GM23338 (cell line): ENCODE measurements at regions not wholly inside any gene's neighbourhood (a gene's known extent, or its start where the extent isn't known, plus 50 kb on each side); places are given as distances from the start of the nearest gene placed in this dataset.

Experiments
- ATAC-seq: fragments of 200-7000 bp; cut with Tn5 transposase; 3 replicates; pipeline ENCODE4 v1.9.1; 2020
- DNase-seq: peaks from one replicate; pipeline ENCODE4 v3.0.0-alpha.2; 2015; ENCODE audit warnings: low spot score
- H2AFZ ChIP-seq: fragments of 200-600 bp; sonication (generic); 2 replicates; pipeline ENCODE4 v1.8.0; 2016; ENCODE audit warnings: antibody characterized with exemption, mild to moderate bottlenecking, moderate library complexity
- H3F3A ChIP-seq: fragments of 200-600 bp; sonication (generic); replicated peaks from 2 replicates; pipeline ENCODE4 v1.8.0; 2017; ENCODE audit warnings: antibody characterized with exemption, mixed run types, low read depth
- H3K27ac ChIP-seq: fragments of 200-600 bp; sonication (generic); 2 replicates; pipeline ENCODE4 v1.6.1; 2016; ENCODE audit warnings: low read depth
- H3K27me3 ChIP-seq: fragments of 200-600 bp; sonication (generic); 2 replicates; pipeline ENCODE4 v1.8.0; 2016; ENCODE audit warnings: mild to moderate bottlenecking, mixed run types, moderate library complexity; ENCODE audit not compliant: insufficient read depth
- H3K36me3 ChIP-seq: fragments of 200-600 bp; sonication (generic); 2 replicates; pipeline ENCODE4 v1.8.0; 2016; ENCODE audit warnings: mild to moderate bottlenecking; ENCODE audit not compliant: insufficient read depth
- H3K4me1 ChIP-seq: fragments of 200-600 bp; sonication (generic); 2 replicates; pipeline ENCODE4 v1.8.0; 2016; ENCODE audit warnings: mild to moderate bottlenecking, moderate library complexity; ENCODE audit not compliant: insufficient read depth
- H3K4me2 ChIP-seq: fragments of 200-600 bp; sonication (generic); 2 replicates; pipeline ENCODE4 v1.7.1; 2017; ENCODE audit warnings: mixed run types
- H3K4me3 ChIP-seq: fragments of 200-600 bp; sonication (generic); 2 replicates; pipeline ENCODE4 v1.6.1; 2016; ENCODE audit warnings: mixed run types
- H3K79me2 ChIP-seq: fragments of 200-600 bp; sonication (generic); replicated peaks from 2 replicates; pipeline ENCODE4 v1.8.0; 2017; ENCODE audit warnings: mild to moderate bottlenecking; ENCODE audit not compliant: insufficient read depth
- H3K9me2 ChIP-seq: fragments of 200-600 bp; sonication (generic); 2 replicates; pipeline ENCODE4 v1.8.0; 2017; ENCODE audit not compliant: insufficient read depth
- H4K20me1 ChIP-seq: fragments of 200-600 bp; sonication (generic); replicated peaks from 2 replicates; pipeline ENCODE4 v1.8.0; 2017; ENCODE audit warnings: mild to moderate bottlenecking; ENCODE audit not compliant: insufficient read depth
- H3K27ac Mint-ChIP-seq: 2 replicates; pipeline ENCODE4 v1.8.0; 2020; ENCODE audit warnings: inconsistent platforms, mild to moderate bottlenecking, moderate library complexity, mixed read lengths
- H3K27me3 Mint-ChIP-seq: 3 replicates; pipeline ENCODE4 v1.8.0; 2022; ENCODE audit warnings: low read depth, mild to moderate bottlenecking, moderate library complexity, mixed read lengths, inconsistent platforms; ENCODE audit not compliant: insufficient read depth, poor library complexity
- H3K36me3 Mint-ChIP-seq: 3 replicates; pipeline ENCODE4 v1.8.0; 2021; ENCODE audit warnings: low read depth, mild to moderate bottlenecking, inconsistent platforms, moderate library complexity, mixed read lengths
- H3K4me1 Mint-ChIP-seq: 3 replicates; pipeline ENCODE4 v1.8.0; 2020; ENCODE audit warnings: mild to moderate bottlenecking, inconsistent platforms, mixed read lengths
- H3K4me3 Mint-ChIP-seq: 3 replicates; pipeline ENCODE4 v1.8.0; 2021; ENCODE audit warnings: moderate library complexity, mild to moderate bottlenecking, inconsistent platforms, mixed read lengths
- H3K9me3 Mint-ChIP-seq: 3 replicates; pipeline ENCODE4 v1.8.0; 2020; ENCODE audit warnings: moderate library complexity, mild to moderate bottlenecking, inconsistent platforms, mixed read lengths
- CREB1 ChIP-seq: fragments of 250-450 bp; sonication (Bioruptor Pico); IDR thresholded peaks from 2 replicates; pipeline ENCODE4 v1.5.0; 2020; ENCODE audit warnings: low read depth, mild to moderate bottlenecking, moderate library complexity
- CTCF ChIP-seq, 2 experiments: fragments of 200-600 bp in 1 of 2; sonication (generic) in 1 of 2; conservative IDR thresholded peaks; 2 replicates each; pipeline versions ENCODE4 v1.5.1 to v1.6.1; 2016 to 2017; ENCODE audit warnings: antibody characterized with exemption in 2 of 2, low read depth in 2 of 2, mild to moderate bottlenecking in 2 of 2, moderate library complexity in 1 of 2
- ETS1 ChIP-seq: IDR thresholded peaks from 2 replicates; pipeline ENCODE4 v1.6.1; 2016; ENCODE audit warnings: antibody characterized with exemption
- EZH2 ChIP-seq: fragments of 200-600 bp; sonication (generic); IDR thresholded peaks from one replicate; pipeline ENCODE4 v1.8.0; 2017; ENCODE audit warnings: antibody characterized with exemption, mild to moderate bottlenecking, low read depth; ENCODE audit not compliant: unreplicated experiment
- EZH2phosphoT487 ChIP-seq: fragments of 200-600 bp; sonication (generic); IDR thresholded peaks from one replicate; pipeline ENCODE4 v1.8.1; 2018; ENCODE audit warnings: antibody characterized with exemption; ENCODE audit not compliant: unreplicated experiment
- JUNB ChIP-seq: IDR thresholded peaks from one replicate; pipeline ENCODE4 v1.6.1; 2016; ENCODE audit warnings: antibody characterized with exemption; ENCODE audit not compliant: unreplicated experiment
- NANOG ChIP-seq: IDR thresholded peaks from 2 replicates; pipeline ENCODE4 v1.6.1; 2016; ENCODE audit warnings: antibody characterized with exemption, borderline replicate concordance
- ZNF114 ChIP-seq: fragments of 250-450 bp; sonication (Bioruptor Pico); IDR thresholded peaks from 2 replicates; pipeline ENCODE4 v1.5.0; 2020; ENCODE audit warnings: mild to moderate bottlenecking, moderate library complexity
- ZNF331 ChIP-seq: fragments of 250-450 bp; sonication (Bioruptor Pico); IDR thresholded peaks from 2 replicates; pipeline ENCODE4 v1.5.0; 2020; ENCODE audit warnings: low read depth, mild to moderate bottlenecking, moderate library complexity
- ZNF462 ChIP-seq: fragments of 250-450 bp; sonication (Bioruptor Pico); IDR thresholded peaks from 2 replicates; pipeline ENCODE4 v1.5.0; 2020; ENCODE audit warnings: mild to moderate bottlenecking, moderate library complexity

- H3K27me3 Mint-ChIP-seq = no peaks in the 10 kb centered on the region
- H3K4me3 Mint-ChIP-seq = no peak overlapping the region
- Histone ChIP-seq H3K79me2 (no peaks in the 10 kb centered on the region), H3K4me1 (no peaks in the 10 kb centered on the region), H3K4me2 (no peak overlapping the region), H3K36me3 (no peaks in the 10 kb centered on the region), H2AFZ (no peak overlapping the region), H3K27ac (no peak overlapping the region), H3K9me2 (no peaks in the 10 kb centered on the region), H3K4me3 (no peak overlapping the region), H3K27me3 (no peaks in the 10 kb centered on the region), H4K20me1 (no peaks in the 10 kb centered on the region), H3F3A (no peaks in the 10 kb centered on the region)
- no peak for DNase-seq
- no peak for ATAC-seq
- H3K27ac Mint-ChIP-seq = no peak overlapping the region
- TF ChIP-seq EZH2phosphoT487 (no peak), CTCF (conservative IDR thresholded peaks at IDR 0.05; ENCODE audit: low read depth in 2 of 2) (no peak)
- peaks cover 3% of the 10 kb centered on the region for H3K4me1 Mint-ChIP-seq
- H3K9me3 Mint-ChIP-seq = no peaks in the 10 kb centered on the region; the same call in 2 of the 3 replicates
- no peaks in the 10 kb centered on the region for H3K36me3 Mint-ChIP-seq
Measured at GRCh38 chr4:125390727-125391126, 76.0 kb downstream of the FAT4 start.

GRCh38 chr4:125392694-125393093, 77.9 kb downstream of the FAT4 start:
- Mint-ChIP-seq H3K4me3 (no peak overlapping the region), H3K27ac (no peak overlapping the region), H3K36me3 (no peaks in the 10 kb centered on the region), H3K4me1 (peaks cover 5% of the 10 kb centered on the region), H3K27me3 (no peaks in the 10 kb centered on the region), H3K9me3 (no peaks in the 10 kb centered on the region; the same call in 2 of the 3 replicates)
- Histone ChIP-seq H3K9me2 (no peaks in the 10 kb centered on the region), H2AFZ (no peak overlapping the region), H3K36me3 (no peaks in the 10 kb centered on the region), H3K4me2 (no peak overlapping the region), H3K27me3 (no peaks in the 10 kb centered on the region), H3F3A (no peaks in the 10 kb centered on the region), H4K20me1 (no peaks in the 10 kb centered on the region), H3K27ac (no peak overlapping the region), H3K4me1 (no peaks in the 10 kb centered on the region), H3K4me3 (no peak overlapping the region), H3K79me2 (no peaks in the 10 kb centered on the region)
- no peak for DNase-seq
- no peak for ATAC-seq
- no peak for TF ChIP-seq NANOG
- TF ChIP-seq ZNF114 = no peak
- TF ChIP-seq CTCF (conservative IDR thresholded peaks at IDR 0.05; ENCODE audit: low read depth in 2 of 2) = no peak
- no peak for TF ChIP-seq CREB1 (CRISPR knock-in tag)
- TF ChIP-seq EZH2 = no peak
- no peak for TF ChIP-seq EZH2phosphoT487
- TF ChIP-seq ZNF331 = no peak
- TF ChIP-seq ZNF462 (CRISPR knock-in tag) = no peak
- TF ChIP-seq JUNB = no peak
- no peak for TF ChIP-seq ETS1
